ENCODE measurements at regions not wholly inside any gene's neighbourhood (a gene's known extent, or its start where the extent isn't known, plus 50 kb on each side); places are given as distances from the start of the nearest gene placed in this dataset.

DNA sequence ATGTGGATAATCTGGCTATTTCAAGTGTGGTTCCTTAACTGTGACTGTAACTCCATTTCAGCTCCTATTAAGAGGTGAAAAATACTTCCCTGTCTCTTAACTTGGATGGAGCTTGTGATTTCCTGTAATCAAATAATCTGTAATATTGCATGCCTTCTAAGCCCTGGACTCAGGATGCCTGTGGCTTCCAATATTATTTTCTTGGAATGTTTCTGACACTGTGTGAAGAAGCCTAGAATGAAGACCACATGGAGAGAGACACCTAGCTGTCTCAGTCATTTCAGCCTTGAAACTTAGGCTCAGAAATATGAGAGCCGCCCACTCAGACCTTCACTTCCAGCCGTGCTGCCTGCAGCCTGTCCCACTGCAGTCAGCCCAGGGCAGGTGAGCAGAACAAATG is 544.3 kb downstream of the TRIML1 start:
- Histone ChIP-seq H3K4me1 (no peaks in the 10 kb centered on the region), H3K27ac (no peak overlapping the region), H3K36me3 (no peaks in the 10 kb centered on the region), H3K4me3 (no peak overlapping the region), H3K9me3 (no peaks in the 10 kb centered on the region), H3K27me3 (no peaks in the 10 kb centered on the region)
- no peak for DNase-seq
- TF ChIP-seq, protein P1, sequence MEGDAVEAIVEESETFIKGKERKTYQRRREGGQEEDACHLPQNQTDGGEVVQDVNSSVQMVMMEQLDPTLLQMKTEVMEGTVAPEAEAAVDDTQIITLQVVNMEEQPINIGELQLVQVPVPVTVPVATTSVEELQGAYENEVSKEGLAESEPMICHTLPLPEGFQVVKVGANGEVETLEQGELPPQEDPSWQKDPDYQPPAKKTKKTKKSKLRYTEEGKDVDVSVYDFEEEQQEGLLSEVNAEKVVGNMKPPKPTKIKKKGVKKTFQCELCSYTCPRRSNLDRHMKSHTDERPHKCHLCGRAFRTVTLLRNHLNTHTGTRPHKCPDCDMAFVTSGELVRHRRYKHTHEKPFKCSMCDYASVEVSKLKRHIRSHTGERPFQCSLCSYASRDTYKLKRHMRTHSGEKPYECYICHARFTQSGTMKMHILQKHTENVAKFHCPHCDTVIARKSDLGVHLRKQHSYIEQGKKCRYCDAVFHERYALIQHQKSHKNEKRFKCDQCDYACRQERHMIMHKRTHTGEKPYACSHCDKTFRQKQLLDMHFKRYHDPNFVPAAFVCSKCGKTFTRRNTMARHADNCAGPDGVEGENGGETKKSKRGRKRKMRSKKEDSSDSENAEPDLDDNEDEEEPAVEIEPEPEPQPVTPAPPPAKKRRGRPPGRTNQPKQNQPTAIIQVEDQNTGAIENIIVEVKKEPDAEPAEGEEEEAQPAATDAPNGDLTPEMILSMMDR (IDR thresholded peaks at IDR 0.05), result no peak
- intact Hi-C loops (cut with DNase I; ENCODE audit: low total_unique reads), result no loop called here

DNA sequence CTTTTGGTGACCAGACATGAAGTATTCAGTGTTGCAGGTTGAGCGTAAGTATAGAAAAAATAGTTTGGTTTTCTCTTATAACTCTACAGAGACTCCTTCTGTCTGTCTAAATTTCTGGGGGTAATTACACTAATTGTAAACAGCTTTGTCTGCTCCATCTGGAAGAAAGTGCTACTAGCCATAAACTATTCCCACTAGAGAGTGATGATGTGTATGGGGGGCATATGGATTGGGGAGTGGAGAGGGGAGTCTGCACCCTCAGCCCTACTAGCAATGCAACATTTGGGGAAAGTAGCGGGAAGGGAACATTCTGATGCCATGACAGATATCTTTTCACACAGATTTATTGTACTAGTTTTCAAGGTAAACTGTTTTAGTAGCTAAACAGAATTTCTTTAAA is 549.7 kb downstream of the TRIML1 start:
- Histone ChIP-seq H3K27me3 (no peaks in the 10 kb centered on the region), H3K27ac (no peak overlapping the region), H3K36me3 (no peaks in the 10 kb centered on the region), H3K4me3 (no peak overlapping the region), H3K9me3 (no peaks in the 10 kb centered on the region), H3K4me1 (no peaks in the 10 kb centered on the region)
- intact Hi-C loops (cut with DNase I; ENCODE audit: low total_unique reads), result no loop called here
- DNase-seq, result no peak
- TF ChIP-seq, protein P1 (IDR thresholded peaks at IDR 0.05), result no peak

DNA sequence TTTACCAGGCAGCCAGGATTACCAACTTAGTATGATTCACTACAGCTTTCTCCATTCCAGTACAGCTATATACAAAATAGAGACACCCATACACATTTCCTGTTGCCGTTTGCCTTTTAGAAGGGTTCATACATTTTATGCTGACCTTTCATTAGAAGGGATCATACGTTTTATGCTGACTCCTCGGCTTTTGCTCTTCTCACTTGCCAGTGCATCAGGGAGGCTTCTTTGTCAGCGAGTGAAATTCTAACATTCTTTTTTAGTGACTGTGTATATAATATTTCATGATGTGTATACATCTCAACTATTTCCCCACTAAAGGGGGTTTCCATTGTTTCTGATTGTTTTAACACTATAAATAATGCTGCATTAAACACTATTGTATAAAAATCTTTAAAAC is 552.6 kb downstream of the TRIML1 start:
- Histone ChIP-seq H3K4me1 (no peaks in the 10 kb centered on the region), H3K9me3 (no peaks in the 10 kb centered on the region), H3K4me3 (no peak overlapping the region), H3K27ac (no peak overlapping the region), H3K27me3 (no peaks in the 10 kb centered on the region), H3K36me3 (no peaks in the 10 kb centered on the region)
- TF ChIP-seq, protein P1 (IDR thresholded peaks at IDR 0.05), result no peak
- intact Hi-C loops (cut with DNase I; ENCODE audit: low total_unique reads), result no loop called here
- DNase-seq, result no peak

DNA sequence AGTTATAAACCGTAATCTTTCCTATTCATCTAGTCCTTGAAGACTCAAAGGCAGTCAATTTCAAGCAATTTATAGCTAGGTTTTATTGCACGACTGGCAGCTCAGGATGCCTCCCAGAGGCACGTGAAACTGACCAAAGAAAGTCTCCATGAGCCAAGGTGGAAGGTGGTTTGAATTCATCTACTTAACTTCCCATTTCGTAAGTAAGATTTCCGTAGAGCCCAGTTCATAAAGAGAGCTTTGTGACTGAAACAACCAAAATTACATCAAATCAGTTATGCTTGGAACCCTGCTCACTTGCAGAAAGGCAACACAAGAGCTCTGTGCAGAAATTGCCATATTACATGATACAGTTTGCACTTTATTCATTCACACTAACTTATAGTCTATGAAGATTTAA is 556.0 kb downstream of the TRIML1 start:
- Histone ChIP-seq H3K9me3 (no peaks in the 10 kb centered on the region), H3K36me3 (no peaks in the 10 kb centered on the region), H3K4me1 (no peaks in the 10 kb centered on the region), H3K27me3 (no peaks in the 10 kb centered on the region), H3K27ac (no peak overlapping the region), H3K4me3 (no peak overlapping the region)
- intact Hi-C loops (cut with DNase I; ENCODE audit: low total_unique reads), result no loop called here
- no peak for DNase-seq
- TF ChIP-seq, protein P1 (IDR thresholded peaks at IDR 0.05), result no peak

DNA sequence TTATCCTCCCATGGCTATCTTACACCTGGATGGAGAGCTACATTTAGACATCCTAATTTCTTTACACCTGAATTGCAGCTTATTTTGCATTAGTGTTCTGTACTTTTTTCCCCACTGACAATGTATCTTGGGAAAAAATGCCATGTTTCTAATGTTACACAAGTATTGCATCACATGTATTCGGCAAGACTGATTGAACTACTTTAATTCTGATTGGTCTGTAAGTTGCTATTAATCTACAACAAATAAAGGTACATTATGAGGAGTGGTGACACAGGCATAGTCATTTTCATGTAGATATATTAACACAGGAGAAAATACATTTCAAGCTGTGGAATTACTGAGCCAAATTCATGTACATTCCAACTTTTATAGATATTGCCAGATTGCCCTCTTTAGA is 558.0 kb downstream of the TRIML1 start:
- no peak for DNase-seq
- intact Hi-C loops (cut with DNase I; ENCODE audit: low total_unique reads), result no loop called here
- H3K27ac ChIP-seq, result no peak overlapping the region
- H3K9me3 ChIP-seq, result no peaks in the 10 kb centered on the region
- TF ChIP-seq, protein P1 (IDR thresholded peaks at IDR 0.05), result no peak
- H3K36me3 ChIP-seq, result no peaks in the 10 kb centered on the region
- H3K4me1 ChIP-seq, result no peaks in the 10 kb centered on the region
- H3K4me3 ChIP-seq, result no peak overlapping the region
- no peaks in the 10 kb centered on the region for H3K27me3 ChIP-seq

DNA sequence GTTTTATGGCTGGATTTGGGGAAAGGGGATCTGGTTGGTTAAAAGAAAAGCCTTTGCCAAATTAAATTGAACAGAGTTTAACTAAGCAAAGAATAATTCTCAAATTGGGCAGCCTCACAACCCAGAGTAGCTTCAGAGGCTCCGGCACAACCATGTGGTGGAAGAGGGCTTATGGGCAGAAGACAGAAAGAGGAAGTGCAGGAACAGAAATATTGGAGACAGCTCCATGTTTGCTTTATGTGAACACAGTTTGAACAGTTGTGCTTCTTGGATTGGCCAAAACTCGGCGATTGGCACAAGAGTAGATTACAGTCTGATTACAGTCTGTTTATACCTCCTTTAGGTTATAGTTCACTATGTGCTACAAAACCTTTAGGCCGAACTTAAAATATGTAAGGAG is 562.7 kb downstream of the TRIML1 start:
- Histone ChIP-seq H3K36me3 (no peaks in the 10 kb centered on the region), H3K4me3 (no peak overlapping the region), H3K27me3 (no peaks in the 10 kb centered on the region), H3K27ac (no peak overlapping the region), H3K4me1 (no peaks in the 10 kb centered on the region), H3K9me3 (no peaks in the 10 kb centered on the region)
- TF ChIP-seq, protein P1 (IDR thresholded peaks at IDR 0.05), result no peak
- intact Hi-C loops (cut with DNase I; ENCODE audit: low total_unique reads), result no loop called here
- no peak for DNase-seq
